Prostate gland (tissue), 2 donors: ENCODE measurements at regions not wholly inside any gene's neighbourhood (a gene's known extent, or its start where the extent isn't known, plus 50 kb on each side); places are given as distances from the start of the nearest gene placed in this dataset.

Source experiments
- POLR2AphosphoS5 ChIP-seq: sonication (generic); formaldehyde crosslinking; IDR thresholded peaks from one replicate; pipeline ENCODE4 v1.6.1; 2017; ENCODE audit warnings: antibody characterized with exemption
- TF ChIP-seq, protein P1 (sequence below), 4 experiments: fragments of 200-600 bp in 2 of 4; fragments of 450-650 bp in 2 of 4; sonication (generic) in 2 of 4; IDR thresholded peaks; 1 replicate in 3 of 4; 2 replicates in 1 of 4; pipeline ENCODE4 v1.5.1; 2016 to 2019; ENCODE audit warnings: antibody characterized with exemption in 4 of 4, mild to moderate bottlenecking in 2 of 4, moderate library complexity in 2 of 4

DNA sequence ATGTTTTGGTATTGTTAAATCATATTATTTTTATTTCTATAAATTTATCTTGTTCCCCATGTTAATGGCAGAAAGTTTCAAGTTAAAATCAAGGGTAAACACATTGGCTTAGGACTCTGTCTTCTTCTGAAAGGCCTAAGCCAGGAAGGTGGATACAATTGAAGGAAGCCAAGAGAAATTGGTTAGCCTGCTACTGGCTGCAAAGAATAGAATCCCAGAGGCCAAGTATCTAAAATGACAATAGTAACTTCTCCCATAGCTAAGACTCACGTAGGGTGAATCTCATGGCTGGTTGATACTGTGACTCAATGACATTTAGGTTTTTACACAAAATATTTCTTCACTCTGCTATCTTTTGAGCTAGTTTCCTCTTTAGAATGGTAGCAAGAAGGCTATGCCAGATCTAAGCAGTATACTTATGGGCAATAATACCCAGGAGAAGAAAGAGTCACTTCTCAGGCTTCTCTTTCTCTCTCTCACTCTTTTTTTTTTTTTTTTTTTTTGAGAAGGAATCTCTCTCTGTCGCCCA, 621.5 kb upstream of the TBL1XR1 start:
- TF ChIP-seq, protein P1, sequence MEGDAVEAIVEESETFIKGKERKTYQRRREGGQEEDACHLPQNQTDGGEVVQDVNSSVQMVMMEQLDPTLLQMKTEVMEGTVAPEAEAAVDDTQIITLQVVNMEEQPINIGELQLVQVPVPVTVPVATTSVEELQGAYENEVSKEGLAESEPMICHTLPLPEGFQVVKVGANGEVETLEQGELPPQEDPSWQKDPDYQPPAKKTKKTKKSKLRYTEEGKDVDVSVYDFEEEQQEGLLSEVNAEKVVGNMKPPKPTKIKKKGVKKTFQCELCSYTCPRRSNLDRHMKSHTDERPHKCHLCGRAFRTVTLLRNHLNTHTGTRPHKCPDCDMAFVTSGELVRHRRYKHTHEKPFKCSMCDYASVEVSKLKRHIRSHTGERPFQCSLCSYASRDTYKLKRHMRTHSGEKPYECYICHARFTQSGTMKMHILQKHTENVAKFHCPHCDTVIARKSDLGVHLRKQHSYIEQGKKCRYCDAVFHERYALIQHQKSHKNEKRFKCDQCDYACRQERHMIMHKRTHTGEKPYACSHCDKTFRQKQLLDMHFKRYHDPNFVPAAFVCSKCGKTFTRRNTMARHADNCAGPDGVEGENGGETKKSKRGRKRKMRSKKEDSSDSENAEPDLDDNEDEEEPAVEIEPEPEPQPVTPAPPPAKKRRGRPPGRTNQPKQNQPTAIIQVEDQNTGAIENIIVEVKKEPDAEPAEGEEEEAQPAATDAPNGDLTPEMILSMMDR (IDR thresholded peaks at IDR 0.05), result no peak
- TF ChIP-seq POLR2AphosphoS5, result no peak
